Thymus (tissue), 11 donors: ENCODE measurements at regions not wholly inside any gene's neighbourhood (a gene's known extent, or its start where the extent isn't known, plus 50 kb on each side); places are given as distances from the start of the nearest gene placed in this dataset.
"Not testable (repeated sequence)": the region's sequence is repeated elsewhere in the genome, so short reads cannot be mapped to it uniquely, and the experiment has no call there.

Experiments used
- DNase-seq, 9 donors: peaks; one replicate each; pipeline ENCODE4 v3.0.0-alpha.2; 2013; ENCODE audit warnings: low spot score in 9 of 9, low read depth in 6 of 9, missing footprints in 1 of 9
- H3K27ac ChIP-seq, 2 donors: one replicate each; pipeline ENCODE4 v1.5.1; 2013; ENCODE audit warnings: control low read depth in 1 of 2, low read depth in 1 of 2, low read length in 1 of 2, mild to moderate bottlenecking in 1 of 2, moderate library complexity in 1 of 2
- H3K27me3 ChIP-seq, 2 donors: one replicate each; pipeline ENCODE4 v1.5.1; 2013; ENCODE audit warnings: low read length in 1 of 2; ENCODE audit not compliant: control insufficient read depth in 2 of 2, insufficient read depth in 1 of 2
- H3K36me3 ChIP-seq, 2 donors: one replicate each; pipeline ENCODE4 v1.5.1; 2013; ENCODE audit warnings: low read length in 1 of 2, mild to moderate bottlenecking in 1 of 2, moderate library complexity in 1 of 2; ENCODE audit not compliant: control insufficient read depth in 2 of 2, insufficient read depth in 2 of 2
- H3K4me1 ChIP-seq, 2 donors: one replicate each; pipeline ENCODE4 v1.5.1; 2013; ENCODE audit warnings: low read length in 2 of 2; ENCODE audit not compliant: control insufficient read depth in 2 of 2, insufficient read depth in 2 of 2
- H3K4me3 ChIP-seq, 2 donors: one replicate each; pipeline ENCODE4 v1.5.1; 2013; ENCODE audit warnings: low read length in 2 of 2, control low read depth in 1 of 2, mild to moderate bottlenecking in 1 of 2
- H3K9me3 ChIP-seq, 2 donors: one replicate each; pipeline ENCODE4 v1.5.1; 2013; ENCODE audit warnings: low read length in 1 of 2, mild to moderate bottlenecking in 1 of 2; ENCODE audit not compliant: control insufficient read depth in 2 of 2, insufficient read depth in 1 of 2
- WGBS: extraction: QIAGEN DNeasy Blood & Tissue Kit; methylation state at CpG from one replicate; pipeline ENCODE4 v1.1.7; 2013; 5-methylcytosine and 5-hydroxymethylcytosine counted together
- donor health status: healthy.

DNA sequence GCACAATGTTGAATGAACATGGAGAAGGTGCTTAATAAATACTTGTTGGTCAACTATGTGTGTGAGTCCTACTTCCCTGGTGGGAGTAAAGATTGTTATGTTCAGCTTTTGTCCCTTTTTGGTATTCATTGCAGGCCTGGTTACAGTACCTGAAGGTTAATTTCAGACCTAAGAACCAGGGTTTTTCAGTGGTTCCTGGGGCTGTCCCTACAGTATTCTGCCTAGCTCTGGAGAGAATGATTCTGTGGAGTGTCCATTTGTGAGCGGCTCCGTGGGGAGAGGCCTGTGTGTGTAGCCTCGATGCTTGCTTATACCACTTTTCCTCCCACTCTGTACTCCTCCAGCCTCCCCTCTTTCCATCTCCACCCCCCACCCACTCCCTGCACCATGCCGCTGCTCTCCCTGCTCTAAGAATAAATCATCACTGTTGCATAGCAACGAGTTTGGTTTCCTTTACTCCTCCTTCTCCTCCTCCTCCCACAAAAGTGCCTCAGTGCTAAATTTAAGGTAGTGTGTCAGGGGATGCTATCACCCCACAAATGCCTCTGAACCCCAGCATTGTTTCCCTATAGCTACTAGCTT is 150.6 kb upstream of the ROPN1 start:
- Histone ChIP-seq H3K4me3 (no peak overlapping the region), H3K36me3 (no peaks in the 10 kb centered on the region), H3K27me3 (no peaks in the 10 kb centered on the region), H3K9me3 (no peaks in the 10 kb centered on the region), H3K27ac (no peak overlapping the region), H3K4me1 (no peaks in the 10 kb centered on the region)
- no peak for DNase-seq
- 49% methylated on average over 5 of the region's 5 CpGs for WGBS

DNA sequence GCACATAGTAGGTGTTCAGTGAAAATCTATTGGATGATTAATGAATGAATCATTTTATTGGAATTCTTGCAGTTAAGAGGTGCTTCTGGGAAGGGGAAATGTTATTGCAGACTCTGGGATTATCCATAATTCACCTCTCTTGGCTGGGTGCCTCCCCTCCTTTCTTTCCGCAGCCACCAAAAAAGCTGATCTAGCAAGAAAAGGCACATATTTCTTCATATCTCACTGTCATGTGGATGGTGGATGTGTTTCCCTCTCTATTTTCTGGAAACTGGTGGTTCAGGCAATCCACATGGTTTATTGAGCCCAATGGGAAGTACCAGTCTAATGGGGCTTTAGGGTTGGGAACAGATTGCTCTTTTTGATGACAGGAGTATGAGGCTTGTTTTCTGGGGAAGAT is 151.1 kb upstream of the ROPN1 start:
- Histone ChIP-seq H3K36me3 (no peaks in the 10 kb centered on the region), H3K27ac (no peak overlapping the region), H3K4me3 (no peak overlapping the region), H3K27me3 (no peaks in the 10 kb centered on the region), H3K4me1 (no peaks in the 10 kb centered on the region), H3K9me3 (no peaks in the 10 kb centered on the region)
- DNase-seq: no peak
- WGBS: 100% methylated on average over 1 of the region's 1 CpG

DNA sequence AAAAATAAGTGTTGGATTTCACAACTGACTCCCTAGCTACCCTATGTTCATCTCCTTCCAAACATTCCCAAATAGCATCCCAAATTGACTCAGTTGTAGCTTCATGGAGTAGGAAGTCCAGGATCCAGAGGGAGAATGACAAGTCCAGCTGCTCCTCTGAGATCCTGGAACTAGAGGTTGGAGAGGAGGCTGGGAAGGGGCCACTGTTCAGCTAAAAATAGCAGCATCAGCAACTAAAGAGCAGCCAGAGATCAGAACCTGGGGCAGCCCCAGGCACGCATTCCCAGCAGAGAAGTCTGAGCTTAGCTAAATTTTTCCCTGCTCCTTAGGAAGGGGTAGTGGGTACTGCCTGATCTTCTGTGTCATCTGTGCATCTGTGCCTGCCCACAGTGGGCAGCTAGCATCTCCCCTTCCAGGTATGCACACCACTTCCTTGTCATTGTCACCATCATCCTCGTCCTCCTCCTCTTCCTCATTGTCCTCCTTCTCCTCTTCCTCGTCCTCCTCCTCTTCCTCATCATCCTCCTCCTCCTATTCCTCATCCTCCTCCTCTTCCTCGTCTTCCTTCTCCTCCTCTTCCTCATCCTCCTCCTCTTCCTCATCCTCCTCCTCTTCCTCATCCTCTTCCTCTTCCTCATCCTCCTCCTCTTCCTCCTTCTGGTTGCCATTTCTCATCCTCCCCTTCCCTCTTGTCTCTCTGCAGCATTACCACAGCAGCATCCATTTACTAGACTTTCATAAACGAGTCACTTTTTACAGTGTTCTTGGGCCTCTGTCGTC is 152.3 kb upstream of the ROPN1 start:
- WGBS: 79% methylated on average over 6 of the region's 6 CpGs
- Histone ChIP-seq H3K9me3 (no peaks in the 10 kb centered on the region), H3K36me3 (no peaks in the 10 kb centered on the region), H3K4me1 (no peaks in the 10 kb centered on the region), H3K4me3 (no peak overlapping the region), H3K27me3 (no peaks in the 10 kb centered on the region), H3K27ac (no peak overlapping the region)
- no peak for DNase-seq

DNA sequence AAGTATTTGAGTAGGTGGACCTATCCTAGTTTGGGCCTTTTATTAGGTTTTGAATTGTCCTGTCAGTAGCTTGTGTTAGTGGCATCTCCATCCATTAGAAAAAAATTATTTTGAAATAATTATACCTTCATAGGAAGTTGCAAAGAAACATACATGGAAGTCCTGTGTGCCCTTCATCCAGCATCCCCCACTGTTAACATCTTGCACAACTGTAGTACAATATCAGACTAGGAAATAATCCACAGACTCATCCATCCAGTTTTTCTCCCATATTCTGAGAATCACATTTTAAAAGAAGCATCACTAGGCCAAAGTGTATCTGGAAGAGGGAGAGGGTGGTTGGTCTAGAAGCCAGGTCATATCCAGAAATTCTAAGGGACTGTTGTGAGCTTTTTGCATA is 155.5 kb upstream of the ROPN1 start:
- no peaks in the 10 kb centered on the region for H3K9me3 ChIP-seq
- H3K4me3 ChIP-seq: no peak overlapping the region
- no peak for DNase-seq
- no peaks in the 10 kb centered on the region for H3K27me3 ChIP-seq
- no peak overlapping the region for H3K27ac ChIP-seq
- H3K36me3 ChIP-seq: no peaks in the 10 kb centered on the region
- H3K4me1 ChIP-seq: no peaks in the 10 kb centered on the region

- H3K27ac ChIP-seq: no peak overlapping the region
- no peak for DNase-seq
- WGBS: 97% methylated on average over 2 of the region's 2 CpGs
Observed at GRCh38 chr3:124147946-124148345, 156.0 kb upstream of the ROPN1 start.

DNA sequence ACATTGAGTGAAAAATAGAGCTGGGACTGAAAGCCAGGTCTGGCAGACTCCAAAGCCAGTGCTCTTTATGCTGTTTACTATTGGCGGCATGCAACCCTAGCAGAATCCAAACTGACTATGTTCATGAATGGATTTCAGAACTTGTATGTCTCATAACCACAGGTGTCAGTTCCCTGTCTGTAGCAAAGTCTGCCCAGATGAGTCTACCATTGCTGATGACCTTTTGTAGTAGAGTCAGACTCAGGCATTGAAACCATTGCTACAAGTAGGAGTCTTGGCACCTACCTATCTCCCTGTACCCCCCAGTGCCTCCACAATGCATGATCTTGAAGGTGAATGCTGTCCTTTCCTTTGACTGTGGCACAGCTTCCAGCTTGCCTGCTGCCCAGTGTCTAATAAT is 157.2 kb upstream of the ROPN1 start:
- no peak for DNase-seq
- 97% methylated on average over 1 of the region's 1 CpG for WGBS
- Histone ChIP-seq H3K9me3 (no peaks in the 10 kb centered on the region), H3K36me3 (no peaks in the 10 kb centered on the region), H3K4me3 (no peak overlapping the region), H3K27ac (no peak overlapping the region), H3K4me1 (no peaks in the 10 kb centered on the region), H3K27me3 (no peaks in the 10 kb centered on the region)

More at GRCh38 chr3:124147946-124148345, 156.0 kb upstream of the ROPN1 start:
- Histone ChIP-seq H3K4me1 (no peaks in the 10 kb centered on the region), H3K36me3 (no peaks in the 10 kb centered on the region), H3K9me3 (no peaks in the 10 kb centered on the region), H3K4me3 (no peak overlapping the region), H3K27me3 (no peaks in the 10 kb centered on the region)

GRCh38 chr3:124149771-124150170 is 157.8 kb upstream of the ROPN1 start:
- Histone ChIP-seq H3K4me3 (no peak overlapping the region), H3K27me3 (no peaks in the 10 kb centered on the region), H3K9me3 (no peaks in the 10 kb centered on the region), H3K27ac (no peak overlapping the region), H3K4me1 (no peaks in the 10 kb centered on the region), H3K36me3 (no peaks in the 10 kb centered on the region)
- 97% methylated on average over 3 of the region's 3 CpGs for WGBS
- no peak for DNase-seq

DNA sequence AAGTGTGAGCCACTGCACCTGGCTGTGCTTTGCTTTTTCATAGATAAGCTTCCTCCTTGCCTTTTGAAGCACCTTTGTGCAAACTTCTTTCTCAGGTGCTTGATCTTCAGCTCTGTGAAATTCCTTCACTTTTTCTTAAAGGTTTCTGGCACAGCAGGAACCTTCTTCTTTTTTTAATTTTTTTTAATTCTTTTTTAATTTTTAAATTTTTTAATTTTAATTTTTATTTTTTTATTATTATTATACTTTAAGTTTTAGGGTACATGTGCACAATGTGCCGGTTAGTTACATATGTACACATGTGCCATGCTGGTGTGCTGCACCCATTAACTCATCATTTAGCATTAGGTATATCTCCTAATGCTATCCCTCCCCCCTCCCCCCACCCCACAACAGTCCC is 161.0 kb upstream of the ROPN1 start:
- not testable (repeated sequence) for H3K4me3 ChIP-seq, H3K36me3 ChIP-seq, DNase-seq, H3K4me1 ChIP-seq, H3K27ac ChIP-seq, H3K9me3 ChIP-seq, H3K27me3 ChIP-seq
- WGBS: 100% methylated on average over 1 of the region's 1 CpG

GRCh38 chr3:124156866-124157712 is 165.2 kb upstream of the ROPN1 start:
- Histone ChIP-seq H3K9me3 (no peaks in the 10 kb centered on the region), H3K4me1 (no peaks in the 10 kb centered on the region), H3K27ac (no peak overlapping the region), H3K27me3 (no peaks in the 10 kb centered on the region), H3K4me3 (no peak overlapping the region), H3K36me3 (no peaks in the 10 kb centered on the region)
- 83% methylated on average over 6 of the region's 6 CpGs for WGBS
- no peak for DNase-seq
